ENCODE measurements at regions not wholly inside any gene's neighbourhood (a gene's known extent, or its start where the extent isn't known, plus 50 kb on each side); places are given as distances from the start of the nearest gene placed in this dataset.

DNA sequence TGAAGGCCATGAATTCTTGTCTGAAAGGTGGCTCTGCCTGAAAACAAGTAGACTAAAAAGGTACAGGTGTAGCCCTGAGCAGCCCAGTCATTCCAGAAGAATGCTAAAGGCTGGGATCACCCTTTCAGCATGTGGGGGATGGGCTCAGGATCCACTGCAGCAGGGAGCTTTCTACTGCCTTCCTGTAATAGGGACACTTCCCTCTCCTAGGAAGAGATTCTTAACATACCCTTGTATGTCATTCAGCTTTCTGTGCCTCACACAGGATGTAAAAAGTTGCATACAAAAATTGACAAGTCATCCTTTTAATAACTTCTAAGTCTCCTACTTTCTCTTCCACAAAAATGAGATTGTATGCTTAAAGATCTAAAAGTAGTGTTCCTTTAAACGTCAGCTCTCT lies 123.3 kb downstream of the ZNF518B start (continued):
- TF ChIP-seq E4F1 (IDR thresholded peaks at IDR 0.05; ENCODE audit: borderline replicate concordance, partially characterized antibody) = no peak
- no peak for TF ChIP-seq SUZ12 (IDR thresholded peaks at IDR 0.05; ENCODE audit: unreplicated experiment)
- no peak for TF ChIP-seq ZBTB33 (IDR thresholded peaks at IDR 0.05)
- TF ChIP-seq FOXK2 (IDR thresholded peaks at IDR 0.05) = no peak

DNA sequence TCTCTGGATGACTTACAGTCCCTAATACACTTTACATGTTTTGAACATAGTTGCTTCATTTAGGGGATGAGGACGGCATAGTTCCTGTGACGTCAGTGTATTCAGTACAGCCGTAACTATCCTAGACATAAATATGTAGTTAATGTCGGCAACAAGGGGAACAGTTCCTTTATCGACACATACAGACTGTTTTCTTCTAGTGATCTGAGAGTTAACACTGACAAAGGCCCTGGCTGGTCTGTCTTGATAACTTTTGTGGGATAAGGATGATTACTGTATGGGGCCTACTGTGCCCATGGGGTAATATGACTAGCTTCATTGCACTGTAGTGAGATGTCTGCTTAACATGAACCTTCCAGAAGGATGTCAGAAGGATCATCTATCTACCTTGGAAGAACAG lies 131.2 kb downstream of the ZNF518B start:
- ATAC-seq (no peak), FAIRE-seq (no peak), DNase-seq (ENCODE audit: low read depth, low spot score) (no peak)
- intact Hi-C loops (cut with micrococcal nuclease; ENCODE audit: unreplicated experiment) (no loop called here), in situ Hi-C loops (cut with MboI) (no loop called here)
- no peaks in the 10 kb centered on the region for H4K20me1 ChIP-seq (ENCODE audit: control insufficient read depth, insufficient read depth)
- H3K4me1 ChIP-seq (ENCODE audit: control insufficient read depth, insufficient read depth, low read length) = no peaks in the 10 kb centered on the region
- no peak overlapping the region for H3K9ac ChIP-seq (ENCODE audit: control insufficient read depth, insufficient read depth, low read length)
- BruUV-seq (replicated peaks) = no TSS peak
- no peak overlapping the region for H3K4me2 ChIP-seq (ENCODE audit: control insufficient read depth, insufficient read depth)
- CTCF ChIA-PET = no interaction called here
- H3K36me3 ChIP-seq (ENCODE audit: control insufficient read depth in 2 of 2, insufficient read depth in 2 of 2, low read length in 1 of 2) = no peaks in the 10 kb centered on the region
- H2AFZ ChIP-seq (ENCODE audit: control insufficient read depth, low read depth, low read length) = no peak overlapping the region
- 28% methylated on average over 5 of the region's 5 CpGs for WGBS (ENCODE audit: insufficient coverage, insufficient replicate concordance, low lambda C conversion rate, missing lambda C conversion rate)
- SMC1A ChIA-PET (ENCODE audit: uncharacterized antibody, unreplicated experiment) = no interaction called here
- no peak overlapping the region for H3K4me3 ChIP-seq
- H3K27me3 ChIP-seq (replicated peaks in 1 of 2; ENCODE audit: control insufficient read depth in 2 of 2, insufficient read depth in 2 of 2, low read length in 1 of 2) = peaks cover 0 to 3% of the 10 kb centered on the region in 2 experiments; a peak in 1 of 4 replicates
- RAD21 ChIA-PET (ENCODE audit: unreplicated experiment) = no interaction called here
- no peak overlapping the region for H3K27ac ChIP-seq (ENCODE audit: control insufficient read depth, insufficient read depth)
- TF ChIP-seq NFYB (IDR thresholded peaks at IDR 0.05; ENCODE audit: insufficient read depth, low read depth, low read length) (no peak), IRF4 (IDR thresholded peaks at IDR 0.05; ENCODE audit: low read depth, low read length) (no peak), SPI1 (IDR thresholded peaks at IDR 0.05; ENCODE audit: borderline replicate concordance, insufficient read depth, low read depth, low read length) (no peak), PML (IDR thresholded peaks at IDR 0.05; ENCODE audit: low read length) (no peak), SREBF1 (IDR thresholded peaks at IDR 0.05; ENCODE audit: low read length) (no peak), STAT1 (conservative IDR thresholded peaks at IDR 0.05) (no peak), JUNB (IDR thresholded peaks at IDR 0.05) (no peak), CHD2 (IDR thresholded peaks at IDR 0.05; ENCODE audit: borderline replicate concordance, low read depth, low read length) (no peak)
- TF ChIP-seq, protein P1, sequence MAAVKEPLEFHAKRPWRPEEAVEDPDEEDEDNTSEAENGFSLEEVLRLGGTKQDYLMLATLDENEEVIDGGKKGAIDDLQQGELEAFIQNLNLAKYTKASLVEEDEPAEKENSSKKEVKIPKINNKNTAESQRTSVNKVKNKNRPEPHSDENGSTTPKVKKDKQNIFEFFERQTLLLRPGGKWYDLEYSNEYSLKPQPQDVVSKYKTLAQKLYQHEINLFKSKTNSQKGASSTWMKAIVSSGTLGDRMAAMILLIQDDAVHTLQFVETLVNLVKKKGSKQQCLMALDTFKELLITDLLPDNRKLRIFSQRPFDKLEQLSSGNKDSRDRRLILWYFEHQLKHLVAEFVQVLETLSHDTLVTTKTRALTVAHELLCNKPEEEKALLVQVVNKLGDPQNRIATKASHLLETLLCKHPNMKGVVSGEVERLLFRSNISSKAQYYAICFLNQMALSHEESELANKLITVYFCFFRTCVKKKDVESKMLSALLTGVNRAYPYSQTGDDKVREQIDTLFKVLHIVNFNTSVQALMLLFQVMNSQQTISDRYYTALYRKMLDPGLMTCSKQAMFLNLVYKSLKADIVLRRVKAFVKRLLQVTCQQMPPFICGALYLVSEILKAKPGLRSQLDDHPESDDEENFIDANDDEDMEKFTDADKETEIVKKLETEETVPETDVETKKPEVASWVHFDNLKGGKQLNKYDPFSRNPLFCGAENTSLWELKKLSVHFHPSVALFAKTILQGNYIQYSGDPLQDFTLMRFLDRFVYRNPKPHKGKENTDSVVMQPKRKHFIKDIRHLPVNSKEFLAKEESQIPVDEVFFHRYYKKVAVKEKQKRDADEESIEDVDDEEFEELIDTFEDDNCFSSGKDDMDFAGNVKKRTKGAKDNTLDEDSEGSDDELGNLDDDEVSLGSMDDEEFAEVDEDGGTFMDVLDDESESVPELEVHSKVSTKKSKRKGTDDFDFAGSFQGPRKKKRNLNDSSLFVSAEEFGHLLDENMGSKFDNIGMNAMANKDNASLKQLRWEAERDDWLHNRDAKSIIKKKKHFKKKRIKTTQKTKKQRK (IDR thresholded peaks at IDR 0.05; ENCODE audit: low read depth, low read length) = no peak
- TF ChIP-seq, protein P2, sequence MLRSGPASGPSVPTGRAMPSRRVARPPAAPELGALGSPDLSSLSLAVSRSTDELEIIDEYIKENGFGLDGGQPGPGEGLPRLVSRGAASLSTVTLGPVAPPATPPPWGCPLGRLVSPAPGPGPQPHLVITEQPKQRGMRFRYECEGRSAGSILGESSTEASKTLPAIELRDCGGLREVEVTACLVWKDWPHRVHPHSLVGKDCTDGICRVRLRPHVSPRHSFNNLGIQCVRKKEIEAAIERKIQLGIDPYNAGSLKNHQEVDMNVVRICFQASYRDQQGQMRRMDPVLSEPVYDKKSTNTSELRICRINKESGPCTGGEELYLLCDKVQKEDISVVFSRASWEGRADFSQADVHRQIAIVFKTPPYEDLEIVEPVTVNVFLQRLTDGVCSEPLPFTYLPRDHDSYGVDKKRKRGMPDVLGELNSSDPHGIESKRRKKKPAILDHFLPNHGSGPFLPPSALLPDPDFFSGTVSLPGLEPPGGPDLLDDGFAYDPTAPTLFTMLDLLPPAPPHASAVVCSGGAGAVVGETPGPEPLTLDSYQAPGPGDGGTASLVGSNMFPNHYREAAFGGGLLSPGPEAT (IDR thresholded peaks at IDR 0.05; ENCODE audit: low read depth) = no peak
- no peaks in the 10 kb centered on the region for H3K79me2 ChIP-seq (ENCODE audit: control insufficient read depth, insufficient read depth, low read length)
- H3K9me3 ChIP-seq (replicated peaks; ENCODE audit: control insufficient read depth, insufficient read depth, low read length) = no peaks in the 10 kb centered on the region
- POLR2A ChIA-PET = no interaction called here
